Esophagus squamous epithelium (tissue), 5 donors: ENCODE measurements at regions not wholly inside any gene's neighbourhood (a gene's known extent, or its start where the extent isn't known, plus 50 kb on each side); places are given as distances from the start of the nearest gene placed in this dataset.

Experiments used
- DNase-seq: peaks from one replicate; lab custom pipeline; 2025; lab: John Stamatoyannopoulos, UW
- H3K27ac ChIP-seq, 4 donors: fragments of 200-600 bp; sonication (generic); one replicate each; pipeline ENCODE4 v1.5.1; 2016 to 2019; ENCODE audit warnings: mild to moderate bottlenecking in 1 of 4
- H3K27me3 ChIP-seq, 4 donors: fragments of 200-600 bp; sonication (generic); 1 replicate in 3 of 4; 2 replicates in 1 of 4; pipeline versions ENCODE4 v1.5.1 to v1.6.0; 2017 to 2021; ENCODE audit warnings: antibody characterized with exemption in 1 of 4
- H3K36me3 ChIP-seq, 3 donors: fragments of 200-600 bp; sonication (generic); one replicate each; pipeline ENCODE4 v1.5.1; 2016 to 2019
- H3K4me1 ChIP-seq, 3 donors: fragments of 200-600 bp; sonication (generic); one replicate each; pipeline ENCODE4 v1.5.1; 2017 to 2019
- H3K4me3 ChIP-seq, 4 donors: fragments of 200-600 bp; sonication (generic); 1 replicate in 3 of 4; 2 replicates in 1 of 4; pipeline ENCODE4 v1.5.1; 2016 to 2019; ENCODE audit warnings: mild to moderate bottlenecking in 2 of 4, moderate library complexity in 1 of 4
- H3K9me3 ChIP-seq, 3 donors: fragments of 200-600 bp; sonication (generic); one replicate each; pipeline ENCODE4 v1.5.1; 2016 to 2019
- POLR2A ChIP-seq, 4 donors: fragments of 450-650 bp; IDR thresholded peaks; one replicate each; pipeline ENCODE4 v1.6.1; 2017; ENCODE audit warnings: antibody characterized with exemption in 4 of 4, mild to moderate bottlenecking in 4 of 4, moderate library complexity in 3 of 4
- WGBS, 2 donors: methylation state at CpG; one replicate each; pipeline ENCODE4 v1.1.5; 2018; 5-methylcytosine and 5-hydroxymethylcytosine counted together
- intact Hi-C: fragments of 100-400 bp; cut with DNase I; formaldehyde crosslinking; loops from one replicate; pipeline ENCODE4 v1.15.0; 2022
- TF ChIP-seq, protein P1 (sequence below), 6 experiments: fragments of 450-650 bp in 4 of 6; fragments of 200-600 bp in 2 of 6; sonication (generic) in 2 of 6; IDR thresholded peaks; one replicate each; pipeline ENCODE4 v1.5.1; 2016 to 2019; ENCODE audit warnings: antibody characterized with exemption in 6 of 6, mild to moderate bottlenecking in 4 of 6, moderate library complexity in 4 of 6
- donor health status: DM: yes; HTN: yes; CAD: no.

DNA sequence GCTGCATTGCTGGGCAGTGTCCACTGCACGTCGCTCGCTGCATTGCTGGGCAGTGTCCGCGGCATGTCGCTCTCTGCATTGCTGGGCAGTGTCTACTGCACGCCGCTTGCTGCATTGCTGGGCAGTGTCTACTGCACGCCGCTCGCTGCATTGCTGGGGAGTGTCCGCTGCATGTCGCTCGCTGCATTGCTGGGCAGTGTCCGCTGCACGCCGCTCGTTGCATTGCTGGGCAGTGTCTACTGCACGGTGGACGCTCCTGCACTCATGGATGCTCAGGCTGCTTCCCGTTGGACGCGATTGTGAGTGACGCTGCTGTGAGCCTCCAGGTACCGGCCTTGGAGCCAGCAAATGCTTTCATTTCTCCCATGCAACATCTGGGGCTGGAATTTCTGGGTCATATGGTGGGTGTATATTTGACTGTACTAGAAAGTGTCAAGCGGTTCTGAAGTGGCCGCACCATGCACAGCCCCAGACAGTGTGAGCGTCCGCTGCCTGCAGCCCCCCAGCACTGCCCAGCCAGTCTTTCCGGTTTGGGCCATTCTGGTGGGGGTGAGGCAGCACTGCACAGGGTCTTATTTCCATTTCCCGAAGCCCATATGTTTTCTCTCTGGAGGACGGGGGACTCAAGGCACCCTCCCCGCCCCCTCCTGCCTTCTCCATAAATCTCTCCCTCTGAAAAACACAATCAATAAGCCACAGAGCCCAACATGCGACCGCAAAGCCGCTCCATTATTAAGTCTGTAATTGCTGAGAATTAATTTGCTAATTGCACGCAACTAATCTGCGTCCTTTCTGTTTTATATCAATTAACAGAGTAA lies 97.4 kb downstream of the YTHDF1 start:
- H3K36me3 ChIP-seq: no peaks in the 10 kb centered on the region
- intact Hi-C loops: no loop called here
- no peak overlapping the region for H3K27ac ChIP-seq
- no peaks in the 10 kb centered on the region for H3K9me3 ChIP-seq
- no peaks in the 10 kb centered on the region for H3K4me1 ChIP-seq
- DNase-seq: no peak
- TF ChIP-seq, protein P1, sequence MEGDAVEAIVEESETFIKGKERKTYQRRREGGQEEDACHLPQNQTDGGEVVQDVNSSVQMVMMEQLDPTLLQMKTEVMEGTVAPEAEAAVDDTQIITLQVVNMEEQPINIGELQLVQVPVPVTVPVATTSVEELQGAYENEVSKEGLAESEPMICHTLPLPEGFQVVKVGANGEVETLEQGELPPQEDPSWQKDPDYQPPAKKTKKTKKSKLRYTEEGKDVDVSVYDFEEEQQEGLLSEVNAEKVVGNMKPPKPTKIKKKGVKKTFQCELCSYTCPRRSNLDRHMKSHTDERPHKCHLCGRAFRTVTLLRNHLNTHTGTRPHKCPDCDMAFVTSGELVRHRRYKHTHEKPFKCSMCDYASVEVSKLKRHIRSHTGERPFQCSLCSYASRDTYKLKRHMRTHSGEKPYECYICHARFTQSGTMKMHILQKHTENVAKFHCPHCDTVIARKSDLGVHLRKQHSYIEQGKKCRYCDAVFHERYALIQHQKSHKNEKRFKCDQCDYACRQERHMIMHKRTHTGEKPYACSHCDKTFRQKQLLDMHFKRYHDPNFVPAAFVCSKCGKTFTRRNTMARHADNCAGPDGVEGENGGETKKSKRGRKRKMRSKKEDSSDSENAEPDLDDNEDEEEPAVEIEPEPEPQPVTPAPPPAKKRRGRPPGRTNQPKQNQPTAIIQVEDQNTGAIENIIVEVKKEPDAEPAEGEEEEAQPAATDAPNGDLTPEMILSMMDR (IDR thresholded peaks at IDR 0.05): no peak
- TF ChIP-seq POLR2A (IDR thresholded peaks at IDR 0.05): no peak
- WGBS, 2 donors: 78 to 81% methylated on average over 18 to 22 of the region's 38 CpGs
- no peak overlapping the region for H3K4me3 ChIP-seq
- peaks cover 0 to 95% (median 0%) of the 10 kb centered on the region in 4 donors for H3K27me3 ChIP-seq

DNA sequence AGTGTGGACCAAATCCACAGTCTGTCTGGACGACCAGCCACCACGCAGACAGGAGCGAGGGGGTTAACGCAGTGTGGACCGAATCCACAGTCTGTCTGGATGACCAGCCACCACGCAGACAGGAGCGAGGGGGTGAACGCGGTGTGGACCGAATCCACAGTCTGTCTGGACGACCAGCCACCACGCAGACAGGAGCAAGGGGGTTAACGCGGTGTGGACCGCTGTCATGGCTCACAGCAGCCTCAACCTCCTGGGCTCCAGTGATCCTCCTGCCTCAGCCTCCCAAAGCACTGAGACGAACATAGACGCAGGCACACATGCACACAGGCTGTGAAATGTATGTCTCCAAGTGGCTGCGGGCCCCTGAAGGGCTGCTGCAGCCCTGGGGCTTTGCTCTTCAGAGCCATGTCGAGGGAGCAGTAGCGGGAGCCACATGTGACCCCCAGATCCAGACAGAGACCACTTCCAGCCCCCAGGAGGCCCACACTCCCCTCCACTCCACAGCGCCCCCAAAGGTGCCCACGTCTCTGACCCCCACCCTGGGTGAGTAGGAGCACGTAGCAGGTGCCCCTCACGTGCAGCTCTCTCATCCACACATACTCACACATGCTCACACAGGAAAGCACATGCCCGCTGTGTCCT lies 98.1 kb downstream of the YTHDF1 start:
- H3K9me3 ChIP-seq: no peaks in the 10 kb centered on the region
- 70 to 77% methylated on average over 13 to 21 of the region's 25 CpGs for WGBS, 2 donors
- no peak for TF ChIP-seq POLR2A (IDR thresholded peaks at IDR 0.05)
- TF ChIP-seq, protein P1 (IDR thresholded peaks at IDR 0.05): no peak
- intact Hi-C loops: no loop called here
- peaks cover 0 to 93% (median 0%) of the 10 kb centered on the region in 4 donors for H3K27me3 ChIP-seq
- no peak for DNase-seq
- H3K36me3 ChIP-seq: no peaks in the 10 kb centered on the region
- H3K27ac ChIP-seq: no peak overlapping the region
- no peak overlapping the region for H3K4me3 ChIP-seq
- no peaks in the 10 kb centered on the region for H3K4me1 ChIP-seq

DNA sequence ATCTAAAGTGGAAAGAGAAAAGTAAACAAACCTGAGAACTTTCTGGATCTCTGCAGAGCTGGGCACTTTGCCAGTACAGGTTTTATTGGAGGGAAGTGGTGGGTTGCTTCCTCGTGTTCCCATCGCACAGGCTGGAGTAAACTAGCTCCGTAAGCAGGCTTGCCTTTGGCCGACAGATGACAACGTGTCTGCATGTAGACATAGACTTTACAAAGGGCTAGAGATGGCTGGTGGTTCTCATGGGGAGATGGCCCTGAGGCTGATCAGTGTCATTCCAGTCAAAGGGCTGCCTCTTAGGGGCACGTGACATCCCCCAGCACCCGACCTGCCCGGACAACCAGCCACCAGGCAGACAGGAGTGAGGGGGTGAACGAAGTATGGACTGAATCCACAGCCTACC lies 98.8 kb downstream of the YTHDF1 start:
- Histone ChIP-seq H3K27ac (no peak overlapping the region), H3K27me3 (peaks cover 0 to 94% (median 0%) of the 10 kb centered on the region in 4 donors), H3K36me3 (no peaks in the 10 kb centered on the region), H3K4me3 (no peak overlapping the region), H3K9me3 (no peaks in the 10 kb centered on the region), H3K4me1 (no peaks in the 10 kb centered on the region)
- no peak for DNase-seq
- 54 to 56% methylated on average over 8 to 9 of the region's 9 CpGs for WGBS, 2 donors
- TF ChIP-seq, protein P1 (IDR thresholded peaks at IDR 0.05): no peak
- TF ChIP-seq POLR2A (IDR thresholded peaks at IDR 0.05): no peak
- intact Hi-C loops: no loop called here

DNA sequence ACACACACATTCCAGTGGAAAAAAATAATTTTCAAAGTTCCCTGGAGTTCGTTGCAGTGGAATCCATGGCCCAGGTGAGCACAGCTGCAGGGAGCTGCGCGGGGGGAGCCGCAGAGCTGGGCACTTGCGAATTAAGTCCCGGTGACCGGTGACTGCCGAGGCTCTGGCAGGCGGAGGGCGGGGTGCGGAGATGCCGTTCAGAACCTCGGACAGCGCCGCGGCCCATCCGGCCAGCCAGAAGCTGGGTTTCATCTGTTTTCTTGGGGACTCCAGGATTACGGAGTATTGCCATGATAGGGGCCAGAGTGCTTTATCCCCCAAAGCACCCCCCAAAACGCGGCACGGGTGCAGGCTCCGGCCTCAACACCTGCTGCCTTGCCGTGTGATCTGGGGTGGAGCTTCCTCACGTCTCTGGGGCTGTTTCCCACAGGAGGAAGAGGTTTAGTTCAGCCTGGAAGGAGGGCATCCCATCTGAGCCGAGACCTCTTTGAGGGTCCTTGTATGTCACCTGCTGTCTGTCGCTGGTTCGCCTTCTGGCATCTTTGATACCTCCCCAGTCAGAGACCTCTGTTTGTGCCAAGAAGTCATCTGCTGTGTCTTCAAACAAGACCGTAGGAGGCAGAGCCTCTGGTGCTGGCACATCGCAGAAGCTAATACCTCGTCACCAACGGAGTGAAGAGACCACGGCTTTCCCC lies 99.4 kb downstream of the YTHDF1 start:
- Histone ChIP-seq H3K4me3 (no peak overlapping the region), H3K9me3 (peaks cover 0 to 3% (median 0%) of the 10 kb centered on the region in 3 donors), H3K27ac (no peak overlapping the region), H3K27me3 (peaks cover 0 to 89% (median 0%) of the 10 kb centered on the region in 4 donors), H3K4me1 (no peaks in the 10 kb centered on the region), H3K36me3 (no peaks in the 10 kb centered on the region)
- no peak for DNase-seq
- 22 to 38% methylated on average over 7 to 20 of the region's 32 CpGs for WGBS, 2 donors
- intact Hi-C loops: no loop called here
- no peak for TF ChIP-seq POLR2A (IDR thresholded peaks at IDR 0.05)
- TF ChIP-seq, protein P1 (IDR thresholded peaks at IDR 0.05): no peak
